GM12878 (cell line): ENCODE measurements at regions not wholly inside any gene's neighbourhood (a gene's known extent, or its start where the extent isn't known, plus 50 kb on each side); places are given as distances from the start of the nearest gene placed in this dataset.
A peak's percentile ranks its signal among the peaks of the same experiment; 100 is the strongest.

Experiments used
- ATAC-seq: fragments of 200-7000 bp; cut with Tn5 transposase; 3 replicates; pipeline ENCODE4 v1.9.1; 2020; ENCODE audit warnings: mild to moderate bottlenecking, moderate library complexity
- BruUV-seq: library from RNA; stranded (reverse); fragments of 400-500 nt; replicated peaks from 2 replicates; lab custom pipeline; 2021; lab: Mats Ljungman, UMichigan
- CTCF ChIA-PET: fragments of 300-600 bp; sonication (Branson Sonifier 250); formaldehyde crosslinking; extraction: SDS; loops from one replicate; lab custom pipeline; 2021; ENCODE audit warnings: inconsistent platforms; lab: Yijun Ruan, JAX
- POLR2A ChIA-PET: fragments of 350-600 bp; formaldehyde crosslinking; extraction: SDS; loops from one replicate; lab custom pipeline; 2021; ENCODE audit warnings: inconsistent platforms; lab: Charles Lee
- RAD21 ChIA-PET: fragments of 300-600 bp; sonication (Branson Sonifier 250); formaldehyde crosslinking; loops from one replicate; lab custom pipeline; 2023; ENCODE audit warnings: antibody characterized with exemption; ENCODE audit not compliant: unreplicated experiment; lab: Charles Lee
- SMC1A ChIA-PET: fragments of 300-600 bp; sonication (Branson Sonifier 250); formaldehyde crosslinking; loops from one replicate; lab custom pipeline; 2023; ENCODE audit not compliant: unreplicated experiment, uncharacterized antibody; lab: Charles Lee
- DNase-seq: peaks from one replicate; pipeline ENCODE4 v3.0.0-alpha.2; 2011; ENCODE audit warnings: low read depth, low spot score
- FAIRE-seq: peaks from 3 replicates; lab custom pipeline; 2011; peaks lifted over from hg19 to GRCh38; lab: Jason Lieb, UNC
- H2AFZ ChIP-seq: 2 replicates; pipeline ENCODE4 v1.6.0; 2011; ENCODE audit warnings: low read depth, low read length, control low read depth; ENCODE audit not compliant: control insufficient read depth
- H3K27ac ChIP-seq: 2 replicates; pipeline ENCODE4 v1.5.1; 2011; ENCODE audit warnings: control low read depth; ENCODE audit not compliant: control insufficient read depth, insufficient read depth
- H3K27me3 ChIP-seq, 2 experiments: replicated peaks in 1 of 2; 2 replicates each; pipeline versions ENCODE4 v1.6.0 to v1.6.1; 2011; ENCODE audit warnings: low read length in 1 of 2; ENCODE audit not compliant: control insufficient read depth in 2 of 2, insufficient read depth in 2 of 2
- H3K36me3 ChIP-seq, 2 experiments: 2 replicates each; pipeline ENCODE4 v1.5.1; 2011; ENCODE audit warnings: low read length in 1 of 2; ENCODE audit not compliant: control insufficient read depth in 2 of 2, insufficient read depth in 2 of 2
- H3K4me1 ChIP-seq: 2 replicates; pipeline ENCODE4 v1.6.1; 2011; ENCODE audit warnings: mild to moderate bottlenecking, low read length, moderate library complexity, mixed read lengths; ENCODE audit not compliant: control insufficient read depth, insufficient read depth
- H3K4me2 ChIP-seq: 2 replicates; pipeline ENCODE4 v1.6.0; 2011; ENCODE audit warnings: control low read depth; ENCODE audit not compliant: control insufficient read depth, insufficient read depth
- H3K4me3 ChIP-seq: fragments of 200-600 bp; sonication (generic); 2 replicates; pipeline ENCODE4 v1.5.1; 2016
- H3K79me2 ChIP-seq: 2 replicates; pipeline ENCODE4 v1.6.0; 2011; ENCODE audit warnings: low read length; ENCODE audit not compliant: control insufficient read depth, insufficient read depth
- H3K9ac ChIP-seq: 2 replicates; pipeline ENCODE4 v1.8.0; 2011; ENCODE audit warnings: low read length, control low read depth, mixed read lengths; ENCODE audit not compliant: control insufficient read depth, insufficient read depth
- H3K9me3 ChIP-seq: replicated peaks from 3 replicates; pipeline ENCODE4 v1.5.1; 2011; ENCODE audit warnings: mild to moderate bottlenecking, low read length; ENCODE audit not compliant: control insufficient read depth, insufficient read depth
- H4K20me1 ChIP-seq: 2 replicates; pipeline ENCODE4 v1.6.0; 2011; ENCODE audit not compliant: control insufficient read depth, insufficient read depth
- ASH2L ChIP-seq: fragments of 300-600, 200-600 bp; sonication (generic); IDR thresholded peaks from 2 replicates; pipeline ENCODE4 v1.6.1; 2017; ENCODE audit warnings: low read depth, mild to moderate bottlenecking, borderline replicate concordance
- ATF2 ChIP-seq: IDR thresholded peaks from 2 replicates; pipeline ENCODE4 v1.6.1; 2012; ENCODE audit warnings: low read length, inconsistent platforms
- E4F1 ChIP-seq: fragments of 450-650 bp; IDR thresholded peaks from 2 replicates; pipeline ENCODE4 v1.6.1; 2018; ENCODE audit warnings: borderline replicate concordance, mild to moderate bottlenecking; ENCODE audit not compliant: partially characterized antibody
- MEF2B ChIP-seq: fragments of 450-650 bp; IDR thresholded peaks from 2 replicates; pipeline ENCODE4 v1.6.1; 2018; ENCODE audit warnings: mild to moderate bottlenecking, moderate library complexity; ENCODE audit not compliant: partially characterized antibody, poor library complexity, severe bottlenecking
- NFYA ChIP-seq: IDR thresholded peaks from 2 replicates; pipeline ENCODE4 v1.6.1; 2011; ENCODE audit warnings: low read depth, mild to moderate bottlenecking, low read length, improper control_type of control experiment, borderline replicate concordance
- TCF12 ChIP-seq: IDR thresholded peaks from 2 replicates; pipeline ENCODE4 v1.6.1; 2011; ENCODE audit warnings: low read depth, mild to moderate bottlenecking, low read length
- WGBS: methylation state at CpG from one replicate; pipeline ENCODE4 v1.1.6; 2016; ENCODE audit warnings: low lambda C conversion rate; ENCODE audit not compliant: insufficient replicate concordance, insufficient coverage; ENCODE audit errors: missing lambda C conversion rate; 5-methylcytosine and 5-hydroxymethylcytosine counted together
- in situ Hi-C: fragments of 300-500 bp; cut with MboI; formaldehyde crosslinking; loops from 9 replicates; pipeline ENCODE4 v1.14.3; 2018; ENCODE audit warnings: mixed read lengths
- intact Hi-C: fragments of 100-400 bp; cut with micrococcal nuclease; formaldehyde crosslinking; loops from one replicate; pipeline ENCODE4 v1.14.2; 2022; ENCODE audit not compliant: unreplicated experiment
- TF ChIP-seq, protein P1 (sequence below): IDR thresholded peaks from 2 replicates; pipeline ENCODE4 v1.6.1; 2012; ENCODE audit warnings: low read depth, low read length, improper control_type of control experiment

GRCh38 chr16:49055824-49056545, 225.7 kb downstream of the CBLN1 start:
- peak; percentile 61 for ATAC-seq
- Histone ChIP-seq H3K4me1 (no peaks in the 10 kb centered on the region), H3K36me3 (no peaks in the 10 kb centered on the region), H3K9ac (no peak overlapping the region), H3K4me2 (no peak overlapping the region), H2AFZ (no peak overlapping the region), H3K4me3 (no peak overlapping the region), H3K27ac (no peak overlapping the region), H3K79me2 (no peaks in the 10 kb centered on the region), H3K27me3 (no peaks in the 10 kb centered on the region), H4K20me1 (no peaks in the 10 kb centered on the region), H3K9me3 (no peaks in the 10 kb centered on the region)
- RAD21 ChIA-PET: no interaction called here
- intact Hi-C loops: no loop called here
- POLR2A ChIA-PET: no interaction called here
- in situ Hi-C loops: no loop called here
- SMC1A ChIA-PET: no interaction called here
- no peak for FAIRE-seq
- TF ChIP-seq MEF2B (peak; percentile 90), ASH2L (no peak), TCF12 (0 out of 2 replicates have a peak, but pooled peaks have one; percentile 8), ATF2 (no peak)
- WGBS: 31% methylated on average over 6 of the region's 6 CpGs
- no peak for DNase-seq
- CTCF ChIA-PET: interaction anchor here (0.7 to 1.6 kb wide), 3 partner anchors 22 to 474 kb away, joined by 3 to 4 read pairs (median 3); no protein-coding TSS in a partner anchor
- no TSS peak for BruUV-seq

DNA sequence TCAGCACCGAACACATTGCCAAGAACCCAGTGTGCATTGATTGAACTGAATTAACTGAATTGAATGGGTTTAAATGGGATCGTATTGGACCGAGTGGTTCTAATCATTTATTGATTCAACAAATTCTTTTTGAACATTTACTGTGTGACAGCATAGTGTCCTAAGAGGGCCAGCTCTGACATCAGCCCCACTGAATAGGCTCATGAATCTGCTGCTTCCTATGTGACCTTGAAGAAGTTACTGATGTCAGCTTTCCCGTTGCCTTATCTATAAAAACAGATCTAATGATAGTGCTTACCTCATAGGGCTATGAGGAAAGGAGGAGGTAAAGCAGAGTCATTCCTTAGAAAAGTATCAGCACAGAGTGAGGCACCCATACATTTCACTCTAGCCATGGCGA, 226.3 kb downstream of the CBLN1 start:
- Histone ChIP-seq H3K36me3 (no peaks in the 10 kb centered on the region), H3K4me2 (no peak overlapping the region), H3K4me3 (no peak overlapping the region), H3K9me3 (no peaks in the 10 kb centered on the region), H3K27me3 (no peaks in the 10 kb centered on the region), H3K27ac (no peak overlapping the region), H3K79me2 (no peaks in the 10 kb centered on the region), H4K20me1 (no peaks in the 10 kb centered on the region), H2AFZ (no peak overlapping the region), H3K4me1 (no peaks in the 10 kb centered on the region), H3K9ac (no peak overlapping the region)
- no peak for DNase-seq
- intact Hi-C loops: no loop called here
- no TSS peak for BruUV-seq
- ChIA-PET SMC1A (no interaction called here), POLR2A (no interaction called here), CTCF (interaction anchor here (1.5 kb wide), 1 partner anchor 143 kb away, joined by 4 read pairs; no protein-coding TSS in a partner anchor), RAD21 (no interaction called here)
- no peak for FAIRE-seq
- no peak for ATAC-seq
- WGBS: 23% methylated on average over 5 of the region's 5 CpGs
- in situ Hi-C loops: no loop called here
- no peak for TF ChIP-seq NFYA
- TF ChIP-seq, protein P1, sequence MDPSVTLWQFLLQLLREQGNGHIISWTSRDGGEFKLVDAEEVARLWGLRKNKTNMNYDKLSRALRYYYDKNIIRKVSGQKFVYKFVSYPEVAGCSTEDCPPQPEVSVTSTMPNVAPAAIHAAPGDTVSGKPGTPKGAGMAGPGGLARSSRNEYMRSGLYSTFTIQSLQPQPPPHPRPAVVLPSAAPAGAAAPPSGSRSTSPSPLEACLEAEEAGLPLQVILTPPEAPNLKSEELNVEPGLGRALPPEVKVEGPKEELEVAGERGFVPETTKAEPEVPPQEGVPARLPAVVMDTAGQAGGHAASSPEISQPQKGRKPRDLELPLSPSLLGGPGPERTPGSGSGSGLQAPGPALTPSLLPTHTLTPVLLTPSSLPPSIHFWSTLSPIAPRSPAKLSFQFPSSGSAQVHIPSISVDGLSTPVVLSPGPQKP: no peak
- TF ChIP-seq E4F1: no peak
